ENCODE measurements at regions not wholly inside any gene's neighbourhood (a gene's known extent, or its start where the extent isn't known, plus 50 kb on each side); places are given as distances from the start of the nearest gene placed in this dataset.

DNA sequence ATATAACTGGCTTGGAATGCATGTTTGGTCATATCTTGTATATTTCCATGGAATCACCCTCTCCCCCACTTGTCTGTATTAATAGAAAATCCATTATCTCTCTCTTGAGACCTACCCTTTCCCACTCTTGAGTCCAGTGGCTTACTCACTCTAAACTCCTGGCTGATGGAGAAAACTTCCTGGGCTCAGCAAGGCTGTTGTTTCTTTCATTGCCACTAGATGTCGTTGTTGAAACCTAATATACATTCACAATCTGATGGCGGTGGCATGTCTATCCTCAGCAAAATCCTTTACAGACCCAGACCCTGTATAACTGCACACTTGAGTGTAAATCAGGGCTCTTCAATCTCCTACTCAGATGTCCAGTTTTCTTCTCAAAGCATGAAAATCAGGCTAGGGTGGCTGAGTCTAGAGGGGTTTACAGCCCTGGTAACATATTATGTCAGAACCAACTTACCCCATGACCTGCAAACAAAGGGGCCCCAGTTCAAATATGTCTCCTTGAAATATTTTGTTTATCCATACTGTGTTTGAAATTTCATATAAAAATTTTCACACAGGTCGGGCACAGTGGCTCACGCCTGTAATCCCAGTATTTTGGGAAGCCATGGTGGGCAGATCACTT, 70.0 kb upstream of the FAM241A start:
- TF ChIP-seq, protein P1, sequence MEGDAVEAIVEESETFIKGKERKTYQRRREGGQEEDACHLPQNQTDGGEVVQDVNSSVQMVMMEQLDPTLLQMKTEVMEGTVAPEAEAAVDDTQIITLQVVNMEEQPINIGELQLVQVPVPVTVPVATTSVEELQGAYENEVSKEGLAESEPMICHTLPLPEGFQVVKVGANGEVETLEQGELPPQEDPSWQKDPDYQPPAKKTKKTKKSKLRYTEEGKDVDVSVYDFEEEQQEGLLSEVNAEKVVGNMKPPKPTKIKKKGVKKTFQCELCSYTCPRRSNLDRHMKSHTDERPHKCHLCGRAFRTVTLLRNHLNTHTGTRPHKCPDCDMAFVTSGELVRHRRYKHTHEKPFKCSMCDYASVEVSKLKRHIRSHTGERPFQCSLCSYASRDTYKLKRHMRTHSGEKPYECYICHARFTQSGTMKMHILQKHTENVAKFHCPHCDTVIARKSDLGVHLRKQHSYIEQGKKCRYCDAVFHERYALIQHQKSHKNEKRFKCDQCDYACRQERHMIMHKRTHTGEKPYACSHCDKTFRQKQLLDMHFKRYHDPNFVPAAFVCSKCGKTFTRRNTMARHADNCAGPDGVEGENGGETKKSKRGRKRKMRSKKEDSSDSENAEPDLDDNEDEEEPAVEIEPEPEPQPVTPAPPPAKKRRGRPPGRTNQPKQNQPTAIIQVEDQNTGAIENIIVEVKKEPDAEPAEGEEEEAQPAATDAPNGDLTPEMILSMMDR (conservative IDR thresholded peaks at IDR 0.05; ENCODE audit: low read length) = peak; percentile 96
- no peak for TF ChIP-seq EZH2phosphoT487 (IDR thresholded peaks at IDR 0.05; ENCODE audit: borderline replicate concordance, low read depth, low read length)

All from OCI-LY7 (cell line).